ENCODE measurements at regions not wholly inside any gene's neighbourhood (a gene's known extent, or its start where the extent isn't known, plus 50 kb on each side); places are given as distances from the start of the nearest gene placed in this dataset.

DNA sequence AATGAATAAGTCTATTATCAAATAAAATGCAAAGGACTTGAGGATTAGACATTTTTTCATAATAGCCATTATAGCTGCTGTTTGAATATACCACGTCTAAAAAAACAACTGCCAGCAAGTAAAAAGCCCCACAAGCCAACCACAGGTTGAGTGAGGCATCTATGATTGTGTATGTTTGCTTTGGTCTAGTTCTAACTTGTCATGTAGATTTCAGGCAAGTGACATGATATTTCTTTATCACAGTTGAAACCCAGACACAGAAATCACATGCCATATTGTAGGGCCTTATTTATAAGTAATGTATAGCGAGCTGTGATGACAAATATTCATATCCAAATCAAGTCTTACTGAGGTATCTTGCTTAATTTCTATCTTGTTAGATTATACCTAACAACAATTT lies 225.8 kb downstream of the EMP1 start:
- H3K4me2 ChIP-seq (ENCODE audit: low read length), result no peak overlapping the region
- POLR2A ChIA-PET (ENCODE audit: unreplicated experiment), result no interaction called here
- no peaks in the 10 kb centered on the region for H3K79me2 ChIP-seq (ENCODE audit: low read length)
- H3K4me1 ChIP-seq (ENCODE audit: insufficient read depth, low read length), result peaks cover 17% of the 10 kb centered on the region
- intact Hi-C loops (cut with micrococcal nuclease), result no loop called here
- no peak for ATAC-seq
- H2AFZ ChIP-seq (ENCODE audit: low read length), result no peak overlapping the region
- TF ChIP-seq EZH2phosphoT487 (IDR thresholded peaks at IDR 0.05; ENCODE audit: borderline replicate concordance, low read length) (no peak), EZH2 (IDR thresholded peaks at IDR 0.05; ENCODE audit: low read length, unreplicated experiment) (no peak)
- TF ChIP-seq, protein P1, sequence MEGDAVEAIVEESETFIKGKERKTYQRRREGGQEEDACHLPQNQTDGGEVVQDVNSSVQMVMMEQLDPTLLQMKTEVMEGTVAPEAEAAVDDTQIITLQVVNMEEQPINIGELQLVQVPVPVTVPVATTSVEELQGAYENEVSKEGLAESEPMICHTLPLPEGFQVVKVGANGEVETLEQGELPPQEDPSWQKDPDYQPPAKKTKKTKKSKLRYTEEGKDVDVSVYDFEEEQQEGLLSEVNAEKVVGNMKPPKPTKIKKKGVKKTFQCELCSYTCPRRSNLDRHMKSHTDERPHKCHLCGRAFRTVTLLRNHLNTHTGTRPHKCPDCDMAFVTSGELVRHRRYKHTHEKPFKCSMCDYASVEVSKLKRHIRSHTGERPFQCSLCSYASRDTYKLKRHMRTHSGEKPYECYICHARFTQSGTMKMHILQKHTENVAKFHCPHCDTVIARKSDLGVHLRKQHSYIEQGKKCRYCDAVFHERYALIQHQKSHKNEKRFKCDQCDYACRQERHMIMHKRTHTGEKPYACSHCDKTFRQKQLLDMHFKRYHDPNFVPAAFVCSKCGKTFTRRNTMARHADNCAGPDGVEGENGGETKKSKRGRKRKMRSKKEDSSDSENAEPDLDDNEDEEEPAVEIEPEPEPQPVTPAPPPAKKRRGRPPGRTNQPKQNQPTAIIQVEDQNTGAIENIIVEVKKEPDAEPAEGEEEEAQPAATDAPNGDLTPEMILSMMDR (conservative IDR thresholded peaks at IDR 0.05; ENCODE audit: low read depth, low read length), result no peak
- no peaks in the 10 kb centered on the region for H3K9me3 ChIP-seq (ENCODE audit: low read length)
- no peaks in the 10 kb centered on the region for H3K27me3 ChIP-seq (ENCODE audit: low read length)
- no peak overlapping the region for H3K9ac ChIP-seq (ENCODE audit: low read length)
- no peak overlapping the region for H3K4me3 ChIP-seq (ENCODE audit: low read length)
- H3F3A ChIP-seq (ENCODE audit: low read length, unreplicated experiment), result no peaks in the 10 kb centered on the region
- no TSS peak for BruUV-seq (replicated peaks)
- CTCF ChIA-PET, result interaction anchor here (0.8 kb wide), 1 partner anchor 58 kb away, joined by 3 read pairs; no protein-coding TSS in a partner anchor
- no peak for DNase-seq
- H4K20me1 ChIP-seq (ENCODE audit: low read length), result no peaks in the 10 kb centered on the region
- no peaks in the 10 kb centered on the region for H3K9me2 ChIP-seq (replicated peaks; ENCODE audit: low read length)
- H3K36me3 ChIP-seq (ENCODE audit: low read depth, low read length), result no peaks in the 10 kb centered on the region
- H3K27ac ChIP-seq (ENCODE audit: low read length), result no peak overlapping the region

DNA sequence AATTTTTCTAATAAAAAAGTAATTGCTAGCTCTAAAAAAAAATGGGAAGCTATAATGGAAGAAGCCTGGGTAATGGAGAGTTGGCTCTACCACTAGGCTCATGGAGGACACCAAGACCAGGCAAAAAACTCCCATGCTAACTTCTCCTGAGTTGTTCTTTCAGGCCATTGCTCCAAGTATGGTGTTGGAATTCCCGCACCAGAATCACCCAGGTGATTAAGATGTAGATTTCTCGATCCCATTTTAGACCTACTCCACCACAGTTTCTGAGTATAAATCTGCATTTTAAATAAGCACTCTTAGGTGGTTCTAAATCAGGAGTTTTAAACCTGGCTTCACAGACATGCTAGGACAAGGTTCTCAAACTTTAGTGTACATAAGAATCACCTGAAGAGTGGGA lies 221.0 kb downstream of the EMP1 start:
- no peaks in the 10 kb centered on the region for H3F3A ChIP-seq (ENCODE audit: low read length, unreplicated experiment)
- H4K20me1 ChIP-seq (ENCODE audit: low read length), result no peaks in the 10 kb centered on the region
- intact Hi-C loops (cut with micrococcal nuclease), result no loop called here
- ChIA-PET CTCF (no interaction called here), POLR2A (ENCODE audit: unreplicated experiment) (no interaction called here)
- no peak overlapping the region for H3K9ac ChIP-seq (ENCODE audit: low read length)
- no peaks in the 10 kb centered on the region for H3K27me3 ChIP-seq (ENCODE audit: low read length)
- BruUV-seq (replicated peaks), result no TSS peak
- no peaks in the 10 kb centered on the region for H3K4me1 ChIP-seq (ENCODE audit: insufficient read depth, low read length)
- H3K9me3 ChIP-seq (ENCODE audit: low read length), result no peaks in the 10 kb centered on the region
- DNase-seq (no peak), ATAC-seq (no peak)
- no peak overlapping the region for H2AFZ ChIP-seq (ENCODE audit: low read length)
- no peak overlapping the region for H3K4me3 ChIP-seq (ENCODE audit: low read length)
- TF ChIP-seq EZH2 (IDR thresholded peaks at IDR 0.05; ENCODE audit: low read length, unreplicated experiment) (no peak), EZH2phosphoT487 (IDR thresholded peaks at IDR 0.05; ENCODE audit: borderline replicate concordance, low read length) (no peak)
- TF ChIP-seq, protein P1 (conservative IDR thresholded peaks at IDR 0.05; ENCODE audit: low read depth, low read length), result no peak
- H3K9me2 ChIP-seq (replicated peaks; ENCODE audit: low read length), result no peaks in the 10 kb centered on the region
- H3K79me2 ChIP-seq (ENCODE audit: low read length), result no peaks in the 10 kb centered on the region
- no peak overlapping the region for H3K27ac ChIP-seq (ENCODE audit: low read length)
- no peaks in the 10 kb centered on the region for H3K36me3 ChIP-seq (ENCODE audit: low read depth, low read length)
- H3K4me2 ChIP-seq (ENCODE audit: low read length), result no peak overlapping the region

DNA sequence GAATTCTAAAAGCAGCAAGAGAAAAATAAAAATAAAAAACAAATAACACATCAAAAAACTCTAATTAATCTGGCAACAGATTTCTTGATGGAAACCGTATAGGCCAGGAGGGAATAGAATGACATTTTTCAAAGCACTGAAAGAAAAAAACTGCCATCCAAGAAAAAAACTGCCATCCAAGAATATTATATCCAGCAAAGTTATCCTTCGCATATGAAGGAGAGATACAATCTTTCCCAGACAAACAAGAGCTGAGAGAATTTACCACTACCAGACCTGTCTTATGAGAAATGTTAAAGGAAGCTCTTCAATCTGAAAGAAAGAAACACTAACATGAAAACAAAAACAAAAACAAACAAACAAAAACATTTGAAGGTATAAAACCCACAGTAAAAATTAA lies 214.8 kb downstream of the EMP1 start:
- no peak overlapping the region for H3K27ac ChIP-seq (ENCODE audit: low read length)
- POLR2A ChIA-PET (ENCODE audit: unreplicated experiment), result no interaction called here
- no peaks in the 10 kb centered on the region for H3K9me3 ChIP-seq (ENCODE audit: low read length)
- no peak for ATAC-seq
- H3K9ac ChIP-seq (ENCODE audit: low read length), result no peak overlapping the region
- H3F3A ChIP-seq (ENCODE audit: low read length, unreplicated experiment), result no peaks in the 10 kb centered on the region
- no peak overlapping the region for H3K4me3 ChIP-seq (ENCODE audit: low read length)
- no peak for DNase-seq
- TF ChIP-seq EZH2phosphoT487 (IDR thresholded peaks at IDR 0.05; ENCODE audit: borderline replicate concordance, low read length) (no peak), EZH2 (IDR thresholded peaks at IDR 0.05; ENCODE audit: low read length, unreplicated experiment) (no peak)
- TF ChIP-seq, protein P1 (conservative IDR thresholded peaks at IDR 0.05; ENCODE audit: low read depth, low read length), result no peak
- no TSS peak for BruUV-seq (replicated peaks)
- no peaks in the 10 kb centered on the region for H3K36me3 ChIP-seq (ENCODE audit: low read depth, low read length)
- intact Hi-C loops (cut with micrococcal nuclease), result no loop called here
- no peaks in the 10 kb centered on the region for H3K4me1 ChIP-seq (ENCODE audit: insufficient read depth, low read length)
- CTCF ChIA-PET, result no interaction called here
- H4K20me1 ChIP-seq (ENCODE audit: low read length), result no peaks in the 10 kb centered on the region
- H3K4me2 ChIP-seq (ENCODE audit: low read length), result no peak overlapping the region
- H3K79me2 ChIP-seq (ENCODE audit: low read length), result no peaks in the 10 kb centered on the region
- H3K27me3 ChIP-seq (ENCODE audit: low read length), result no peaks in the 10 kb centered on the region
- H2AFZ ChIP-seq (ENCODE audit: low read length), result no peak overlapping the region
- H3K9me2 ChIP-seq (replicated peaks; ENCODE audit: low read length), result no peaks in the 10 kb centered on the region
